GM12873 (cell line): ENCODE measurements at regions not wholly inside any gene's neighbourhood (a gene's known extent, or its start where the extent isn't known, plus 50 kb on each side); places are given as distances from the start of the nearest gene placed in this dataset.

ENCODE experiments used
- TF ChIP-seq, protein P1 (sequence below): IDR thresholded peaks from 2 replicates; pipeline ENCODE4 v1.5.1; 2012; ENCODE audit warnings: low read depth, mild to moderate bottlenecking, moderate library complexity, low read length, control low read depth; ENCODE audit not compliant: insufficient read depth; ENCODE audit errors: missing control alignments

DNA sequence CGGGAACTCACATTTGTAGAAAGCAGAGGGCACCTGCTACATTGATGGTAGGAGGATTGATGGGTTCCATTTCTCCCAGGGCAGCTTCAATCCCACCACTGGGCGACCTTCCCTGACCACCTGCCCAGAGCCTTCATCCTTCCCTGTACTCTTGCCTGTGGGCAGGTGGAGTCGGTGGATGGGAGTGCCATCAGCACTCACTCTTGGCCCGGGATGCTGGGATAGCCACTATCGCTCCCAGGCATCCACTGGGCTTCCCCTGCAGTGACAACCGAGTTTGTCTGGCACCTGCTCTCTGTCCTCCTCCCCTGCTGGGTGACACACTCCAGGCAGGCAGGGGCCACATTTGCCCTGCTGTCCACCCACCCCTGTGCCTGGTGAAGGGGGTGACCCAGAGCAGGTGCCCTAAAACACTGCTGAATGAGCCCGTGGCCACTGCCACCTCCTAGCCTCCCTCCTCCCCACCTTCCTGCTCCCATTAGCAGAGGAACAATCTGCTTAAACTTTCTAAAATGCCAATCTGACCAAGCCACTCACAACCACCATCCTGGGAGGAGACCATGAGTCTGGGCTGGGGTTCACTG is 604.7 kb downstream of the TBC1D22A start:
- TF ChIP-seq, protein P1, sequence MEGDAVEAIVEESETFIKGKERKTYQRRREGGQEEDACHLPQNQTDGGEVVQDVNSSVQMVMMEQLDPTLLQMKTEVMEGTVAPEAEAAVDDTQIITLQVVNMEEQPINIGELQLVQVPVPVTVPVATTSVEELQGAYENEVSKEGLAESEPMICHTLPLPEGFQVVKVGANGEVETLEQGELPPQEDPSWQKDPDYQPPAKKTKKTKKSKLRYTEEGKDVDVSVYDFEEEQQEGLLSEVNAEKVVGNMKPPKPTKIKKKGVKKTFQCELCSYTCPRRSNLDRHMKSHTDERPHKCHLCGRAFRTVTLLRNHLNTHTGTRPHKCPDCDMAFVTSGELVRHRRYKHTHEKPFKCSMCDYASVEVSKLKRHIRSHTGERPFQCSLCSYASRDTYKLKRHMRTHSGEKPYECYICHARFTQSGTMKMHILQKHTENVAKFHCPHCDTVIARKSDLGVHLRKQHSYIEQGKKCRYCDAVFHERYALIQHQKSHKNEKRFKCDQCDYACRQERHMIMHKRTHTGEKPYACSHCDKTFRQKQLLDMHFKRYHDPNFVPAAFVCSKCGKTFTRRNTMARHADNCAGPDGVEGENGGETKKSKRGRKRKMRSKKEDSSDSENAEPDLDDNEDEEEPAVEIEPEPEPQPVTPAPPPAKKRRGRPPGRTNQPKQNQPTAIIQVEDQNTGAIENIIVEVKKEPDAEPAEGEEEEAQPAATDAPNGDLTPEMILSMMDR: no peak

DNA sequence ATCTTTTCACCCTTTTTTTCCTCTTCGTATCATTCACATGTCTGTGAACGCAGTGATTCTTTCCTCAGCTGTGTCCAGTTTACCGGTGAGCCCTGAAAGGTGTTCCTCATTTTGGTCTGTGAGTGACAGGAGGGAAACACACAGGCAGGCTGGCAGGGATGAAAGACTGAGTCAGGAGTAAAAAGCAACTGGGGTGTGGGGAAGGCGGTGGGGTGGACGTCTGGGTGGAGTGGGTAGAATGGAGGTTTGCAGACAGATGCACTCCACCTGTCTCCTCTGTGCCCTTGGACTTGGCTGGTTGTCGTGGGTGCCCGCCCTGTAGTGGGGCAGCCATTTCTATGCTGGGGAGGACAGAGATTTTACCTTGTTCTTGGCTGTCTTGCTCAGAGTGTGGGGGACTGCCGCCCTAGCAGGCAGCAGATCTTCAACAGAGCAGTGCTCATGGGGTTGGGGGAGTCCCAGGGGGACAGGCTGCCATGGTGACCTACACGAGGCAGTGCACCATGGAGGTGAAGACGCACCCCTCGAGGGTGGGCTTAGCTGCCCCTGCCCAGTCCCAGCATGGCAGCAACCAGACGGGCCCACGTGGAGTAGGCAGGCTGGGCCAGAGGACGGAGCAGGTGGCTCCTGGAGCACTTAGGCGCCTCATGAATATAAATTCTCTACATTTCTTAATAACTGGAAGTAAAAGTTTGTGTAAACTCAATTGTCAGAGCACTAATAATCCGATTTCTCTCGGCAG is 603.7 kb downstream of the TBC1D22A start:
- TF ChIP-seq, protein P1: no peak

DNA sequence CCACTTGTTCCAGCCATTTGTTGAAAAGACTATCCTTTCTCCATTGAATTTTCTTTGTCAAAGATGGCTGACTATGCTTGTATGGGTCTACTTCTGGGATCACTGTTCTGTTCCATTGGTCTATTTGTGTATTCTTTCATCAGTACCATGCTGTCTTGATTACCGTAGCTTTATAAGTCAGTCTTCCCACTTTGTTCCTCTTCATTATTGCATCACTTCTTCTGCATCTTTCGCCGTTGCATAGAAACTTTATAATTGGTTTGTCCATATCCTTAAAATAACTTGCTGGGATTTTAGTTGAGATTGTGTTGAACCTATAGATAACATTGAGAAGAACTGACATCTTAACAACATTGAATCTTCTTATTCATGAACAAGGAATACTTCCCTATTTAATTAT is 598.8 kb downstream of the TBC1D22A start:
- TF ChIP-seq, protein P1: no peak

DNA sequence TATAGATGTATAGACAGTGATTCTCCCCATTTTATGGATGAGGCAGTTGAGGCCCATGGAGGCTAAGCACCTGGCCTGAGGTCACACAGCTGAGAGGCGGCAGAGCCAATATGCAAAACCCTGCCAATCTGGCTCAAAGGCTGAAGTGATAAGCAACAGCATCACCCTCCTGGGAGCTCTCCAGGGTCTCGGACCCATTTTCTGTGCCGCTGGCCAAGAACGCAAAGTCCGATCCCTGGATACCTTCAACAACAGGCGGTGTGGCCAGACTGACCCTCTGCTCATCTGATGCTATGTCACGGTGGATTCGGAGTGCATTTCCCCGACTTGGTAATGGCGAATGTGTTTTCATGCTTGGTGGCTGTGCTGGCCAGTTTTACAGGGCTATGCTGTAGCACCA is 595.0 kb downstream of the TBC1D22A start:
- TF ChIP-seq, protein P1: no peak

DNA sequence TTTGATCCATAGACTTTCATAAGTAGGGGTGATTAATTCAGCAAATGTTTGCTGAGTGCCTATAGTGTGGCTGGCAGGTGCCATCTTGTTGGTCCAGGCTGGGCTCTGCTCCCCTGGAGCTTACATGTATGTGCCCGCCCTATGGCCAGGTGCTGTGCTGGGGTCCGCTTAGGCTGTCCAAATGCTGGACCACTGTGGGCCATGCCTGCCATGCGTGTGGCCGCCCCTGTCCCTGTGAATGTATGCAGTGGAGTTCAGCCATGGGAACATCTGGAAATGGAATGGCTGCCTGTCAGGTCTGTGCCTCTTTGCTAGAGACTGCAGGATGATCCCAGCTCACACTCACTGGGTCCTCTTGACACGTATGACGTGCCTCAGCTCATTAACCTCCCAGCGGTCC is 594.6 kb downstream of the TBC1D22A start:
- TF ChIP-seq, protein P1: no peak

DNA sequence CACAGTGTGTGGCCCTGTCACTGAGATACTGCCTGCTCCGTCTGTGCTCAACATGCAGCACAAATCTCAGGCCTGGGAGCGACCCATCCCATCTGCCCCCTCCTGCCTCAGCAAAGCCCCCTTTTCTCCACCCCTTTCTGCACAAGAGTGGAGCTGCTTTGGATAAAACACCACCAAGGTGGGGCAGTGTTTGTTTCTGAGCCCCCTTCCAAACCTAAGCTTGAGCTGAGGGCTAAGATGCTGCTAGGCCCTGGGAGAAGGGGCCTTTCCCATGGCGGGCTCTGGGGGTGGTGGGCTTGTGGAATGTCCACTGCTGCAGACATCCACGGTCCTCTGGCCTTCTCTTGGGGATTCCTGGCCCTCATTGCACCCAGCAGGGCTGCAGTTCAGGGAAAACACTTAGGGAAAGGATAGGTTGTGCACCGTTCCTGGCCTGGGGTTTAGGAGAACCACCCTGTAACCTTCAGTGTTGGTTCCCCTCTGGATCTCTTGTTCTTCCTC is 594.1 kb downstream of the TBC1D22A start:
- TF ChIP-seq, protein P1: no peak

DNA sequence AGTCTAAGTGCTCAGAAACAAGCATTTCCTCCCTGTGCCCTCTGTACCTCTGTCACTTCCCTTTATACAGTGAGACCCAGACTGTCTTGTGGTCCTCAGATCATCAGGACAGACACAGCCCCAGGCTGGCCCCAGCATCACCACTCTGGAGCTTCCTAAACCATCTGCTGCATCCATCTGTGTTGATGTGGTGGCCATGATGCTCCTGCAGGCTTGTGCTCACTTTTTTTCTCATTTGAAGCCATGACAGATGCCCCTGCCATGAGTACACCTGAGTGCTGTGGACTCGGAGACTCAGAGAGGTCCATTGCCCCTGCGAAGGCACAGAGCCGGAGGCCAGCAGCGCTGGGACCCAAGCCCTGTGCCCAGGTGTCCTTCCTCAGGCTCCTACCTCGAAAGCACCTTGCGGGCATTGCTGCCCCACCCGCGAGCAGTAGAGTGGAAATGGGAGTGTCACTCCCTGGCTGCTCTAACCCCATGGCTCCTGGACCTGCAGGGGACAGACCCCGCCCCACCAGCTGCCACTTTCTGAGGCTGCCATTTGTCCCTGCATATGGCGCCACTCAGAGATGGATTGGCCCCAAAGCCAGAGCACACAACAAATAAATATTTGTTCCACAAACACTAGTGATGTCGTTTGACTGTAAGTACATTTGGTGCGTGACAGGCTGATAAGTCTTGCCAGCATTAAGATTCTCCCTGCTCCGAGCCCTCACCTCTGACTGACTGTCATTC is 593.5 kb downstream of the TBC1D22A start:
- TF ChIP-seq, protein P1: no peak
